ENCODE measurements at regions not wholly inside any gene's neighbourhood (a gene's known extent, or its start where the extent isn't known, plus 50 kb on each side); places are given as distances from the start of the nearest gene placed in this dataset.

GRCh38 chr11:39442177-39442576 lies 2017.3 kb downstream of the LRRC4C start:
- H3K4me3 Mint-ChIP-seq (ENCODE audit: unreplicated experiment): no peak overlapping the region
- no peak for DNase-seq (ENCODE audit: low spot score)
- no peaks in the 10 kb centered on the region for H3K27me3 Mint-ChIP-seq (ENCODE audit: unreplicated experiment)
- H3K36me3 Mint-ChIP-seq (ENCODE audit: low read depth, unreplicated experiment): no peaks in the 10 kb centered on the region
- no peak overlapping the region for H3K27ac Mint-ChIP-seq (ENCODE audit: unreplicated experiment)
- TF ChIP-seq CTCF (IDR thresholded peaks at IDR 0.05; ENCODE audit: unreplicated experiment): no peak
- no peaks in the 10 kb centered on the region for H3K9me3 Mint-ChIP-seq (ENCODE audit: unreplicated experiment)
- H3K4me1 Mint-ChIP-seq (ENCODE audit: unreplicated experiment): no peaks in the 10 kb centered on the region

GRCh38 chr11:39435641-39436040 lies 2023.8 kb downstream of the LRRC4C start:
- H3K9me3 Mint-ChIP-seq (ENCODE audit: unreplicated experiment): no peaks in the 10 kb centered on the region
- H3K27me3 Mint-ChIP-seq (ENCODE audit: unreplicated experiment): no peaks in the 10 kb centered on the region
- no peaks in the 10 kb centered on the region for H3K36me3 Mint-ChIP-seq (ENCODE audit: low read depth, unreplicated experiment)
- H3K4me1 Mint-ChIP-seq (ENCODE audit: unreplicated experiment): no peaks in the 10 kb centered on the region
- H3K4me3 Mint-ChIP-seq (ENCODE audit: unreplicated experiment): no peak overlapping the region
- H3K27ac Mint-ChIP-seq (ENCODE audit: unreplicated experiment): no peak overlapping the region
- no peak for TF ChIP-seq CTCF (IDR thresholded peaks at IDR 0.05; ENCODE audit: unreplicated experiment)
- DNase-seq (ENCODE audit: low spot score): no peak

GRCh38 chr11:39434466-39434865 lies 2025.0 kb downstream of the LRRC4C start:
- Mint-ChIP-seq H3K4me3 (ENCODE audit: unreplicated experiment) (no peak overlapping the region), H3K27ac (ENCODE audit: unreplicated experiment) (no peak overlapping the region), H3K27me3 (ENCODE audit: unreplicated experiment) (no peaks in the 10 kb centered on the region), H3K36me3 (ENCODE audit: low read depth, unreplicated experiment) (no peaks in the 10 kb centered on the region), H3K4me1 (ENCODE audit: unreplicated experiment) (no peaks in the 10 kb centered on the region), H3K9me3 (ENCODE audit: unreplicated experiment) (no peaks in the 10 kb centered on the region)
- no peak for TF ChIP-seq CTCF (IDR thresholded peaks at IDR 0.05; ENCODE audit: unreplicated experiment)
- no peak for DNase-seq (ENCODE audit: low spot score)

GRCh38 chr11:39432929-39433328 lies 2026.5 kb downstream of the LRRC4C start:
- no peaks in the 10 kb centered on the region for H3K9me3 Mint-ChIP-seq (ENCODE audit: unreplicated experiment)
- H3K4me1 Mint-ChIP-seq (ENCODE audit: unreplicated experiment): no peaks in the 10 kb centered on the region
- no peak for DNase-seq (ENCODE audit: low spot score)
- H3K27ac Mint-ChIP-seq (ENCODE audit: unreplicated experiment): no peak overlapping the region
- no peaks in the 10 kb centered on the region for H3K27me3 Mint-ChIP-seq (ENCODE audit: unreplicated experiment)
- no peaks in the 10 kb centered on the region for H3K36me3 Mint-ChIP-seq (ENCODE audit: low read depth, unreplicated experiment)
- TF ChIP-seq CTCF (IDR thresholded peaks at IDR 0.05; ENCODE audit: unreplicated experiment): no peak
- no peak overlapping the region for H3K4me3 Mint-ChIP-seq (ENCODE audit: unreplicated experiment)

GRCh38 chr11:39425226-39425625 lies 2034.2 kb downstream of the LRRC4C start:
- Mint-ChIP-seq H3K27me3 (ENCODE audit: unreplicated experiment) (no peaks in the 10 kb centered on the region), H3K27ac (ENCODE audit: unreplicated experiment) (no peak overlapping the region), H3K4me3 (ENCODE audit: unreplicated experiment) (no peak overlapping the region), H3K36me3 (ENCODE audit: low read depth, unreplicated experiment) (no peaks in the 10 kb centered on the region), H3K4me1 (ENCODE audit: unreplicated experiment) (no peaks in the 10 kb centered on the region), H3K9me3 (ENCODE audit: unreplicated experiment) (no peaks in the 10 kb centered on the region)
- DNase-seq (ENCODE audit: low spot score): no peak
- no peak for TF ChIP-seq CTCF (IDR thresholded peaks at IDR 0.05; ENCODE audit: unreplicated experiment)
